CD8-positive, alpha-beta memory T cell (primary cell): ENCODE measurements at regions not wholly inside any gene's neighbourhood (a gene's known extent, or its start where the extent isn't known, plus 50 kb on each side); places are given as distances from the start of the nearest gene placed in this dataset.

Experiments used
- CTCF ChIA-PET: fragments of 350-600 bp; sonication (Branson Sonifier 250); formaldehyde crosslinking; loops from one replicate; lab custom pipeline; 2021; ENCODE audit warnings: antibody characterized with exemption; lab: Charles Lee
- POLR2A ChIA-PET: fragments of 350-600 bp; sonication (Branson Sonifier 250); formaldehyde crosslinking; loops from one replicate; lab custom pipeline; 2021; ENCODE audit warnings: antibody characterized with exemption; lab: Charles Lee
- DNase-seq, 5 donors: peaks; one replicate each; pipeline versions ENCODE4 v3.0.0 to v3.0.0-alpha.2; 2020 to 2022; ENCODE audit warnings: mixed read lengths in 1 of 5
- H3K27ac ChIP-seq: one replicate; pipeline ENCODE4 v1.7.0; 2013; ENCODE audit warnings: low read depth, mild to moderate bottlenecking, low read length, moderate library complexity
- H3K27me3 ChIP-seq: 2 replicates; pipeline ENCODE4 v1.7.0; 2013; ENCODE audit warnings: low read length, mild to moderate bottlenecking; ENCODE audit not compliant: insufficient read depth, poor library complexity, severe bottlenecking
- H3K36me3 ChIP-seq: 2 replicates; pipeline ENCODE4 v1.7.0; 2013; ENCODE audit warnings: mild to moderate bottlenecking, low read length, moderate library complexity; ENCODE audit not compliant: insufficient read depth
- H3K4me1 ChIP-seq: 2 replicates; pipeline ENCODE4 v1.7.0; 2013; ENCODE audit warnings: mild to moderate bottlenecking, low read length, moderate library complexity; ENCODE audit not compliant: insufficient read depth
- H3K4me3 ChIP-seq: 2 replicates; pipeline ENCODE4 v1.7.0; 2013; ENCODE audit warnings: mild to moderate bottlenecking, low read length
- H3K9me3 ChIP-seq: 2 replicates; pipeline ENCODE4 v1.7.0; 2013; ENCODE audit warnings: mild to moderate bottlenecking, low read length
- H3K27ac Mint-ChIP-seq, 8 donors: one replicate each; pipeline ENCODE4 v1.8.0; 2020 to 2021; ENCODE audit warnings: mixed read lengths in 8 of 8, mild to moderate bottlenecking in 6 of 8, inconsistent platforms in 3 of 8, moderate library complexity in 3 of 8
- H3K27me3 Mint-ChIP-seq, 2 donors: one replicate each; pipeline ENCODE4 v1.8.0; 2020 to 2021; ENCODE audit warnings: mixed read lengths in 2 of 2, mild to moderate bottlenecking in 1 of 2, moderate library complexity in 1 of 2
- H3K36me3 Mint-ChIP-seq, 3 donors: one replicate each; pipeline ENCODE4 v1.8.0; 2020 to 2021; ENCODE audit warnings: mixed read lengths in 3 of 3, inconsistent platforms in 1 of 3, mild to moderate bottlenecking in 1 of 3
- H3K4me1 Mint-ChIP-seq, 3 donors: one replicate each; pipeline ENCODE4 v1.8.0; 2020 to 2021; ENCODE audit warnings: mixed read lengths in 3 of 3, inconsistent platforms in 1 of 3, mild to moderate bottlenecking in 1 of 3
- H3K4me3 Mint-ChIP-seq, 7 donors: one replicate each; pipeline ENCODE4 v1.8.0; 2020 to 2021; ENCODE audit warnings: mixed read lengths in 7 of 7, mild to moderate bottlenecking in 6 of 7, moderate library complexity in 4 of 7, inconsistent platforms in 2 of 7
- H3K9me3 Mint-ChIP-seq, 5 donors: one replicate each; pipeline ENCODE4 v1.8.0; 2020 to 2022; ENCODE audit warnings: mixed read lengths in 5 of 5, mild to moderate bottlenecking in 3 of 5, moderate library complexity in 2 of 5, inconsistent platforms in 1 of 5

DNA sequence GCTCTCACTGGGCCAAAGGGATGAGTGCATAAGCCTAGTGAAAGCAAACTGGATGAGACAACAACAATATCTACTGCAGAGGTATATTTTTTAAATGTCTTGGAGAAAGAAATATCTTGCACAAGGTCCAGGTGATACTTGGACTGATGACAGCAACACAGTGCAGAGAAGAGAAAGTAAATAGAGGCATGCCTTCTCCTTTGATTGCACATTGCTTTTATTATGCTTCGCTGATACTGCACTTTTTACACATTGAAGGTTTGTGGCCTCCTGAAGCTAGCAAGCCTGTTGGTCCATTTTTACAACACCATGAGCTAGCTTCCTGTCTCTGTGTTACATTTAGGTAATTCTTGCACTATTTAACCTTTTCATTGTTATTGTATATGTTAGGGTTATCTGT lies 189.0 kb upstream of the NDST3 start:
- no peak for DNase-seq
- Mint-ChIP-seq H3K27me3 (peaks cover 0 to 2% of the 10 kb centered on the region in 2 donors), H3K9me3 (peaks cover 0 to 10% (median 5%) of the 10 kb centered on the region in 5 donors), H3K36me3 (no peaks in the 10 kb centered on the region), H3K4me3 (no peak overlapping the region), H3K27ac (no peak overlapping the region), H3K4me1 (no peaks in the 10 kb centered on the region)
- Histone ChIP-seq H3K27ac (no peak overlapping the region), H3K9me3 (no peaks in the 10 kb centered on the region), H3K4me3 (no peak overlapping the region), H3K4me1 (no peaks in the 10 kb centered on the region), H3K36me3 (no peaks in the 10 kb centered on the region), H3K27me3 (no peaks in the 10 kb centered on the region)
- POLR2A ChIA-PET, result no interaction called here
- CTCF ChIA-PET, result no interaction called here

DNA sequence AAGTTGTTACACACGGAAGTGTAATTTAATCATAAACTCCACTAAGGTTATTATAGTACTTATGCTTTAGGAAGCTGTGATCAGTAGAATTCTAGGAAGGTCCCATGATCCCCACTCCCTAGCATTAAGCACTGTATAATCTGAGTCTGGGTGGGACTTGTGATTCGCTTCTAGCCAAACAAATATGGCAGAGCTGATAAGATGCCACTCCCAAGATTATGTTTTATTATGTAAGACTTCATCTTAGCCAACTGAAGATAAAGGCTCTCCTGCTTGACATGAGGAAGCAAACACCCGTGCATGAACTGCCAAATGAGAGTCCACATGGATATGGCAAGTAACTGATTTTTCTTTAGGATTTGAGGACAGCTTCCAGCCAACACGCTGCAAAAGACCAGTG lies 186.4 kb upstream of the NDST3 start:
- ChIA-PET CTCF (no interaction called here), POLR2A (no interaction called here)
- Mint-ChIP-seq H3K27ac (no peak overlapping the region), H3K4me1 (no peaks in the 10 kb centered on the region), H3K4me3 (no peak overlapping the region), H3K9me3 (peaks cover 0 to 10% (median 6%) of the 10 kb centered on the region in 5 donors), H3K27me3 (no peaks in the 10 kb centered on the region), H3K36me3 (no peaks in the 10 kb centered on the region)
- no peak overlapping the region for H3K27ac ChIP-seq
- H3K27me3 ChIP-seq, result no peaks in the 10 kb centered on the region
- no peaks in the 10 kb centered on the region for H3K9me3 ChIP-seq
- H3K36me3 ChIP-seq, result no peaks in the 10 kb centered on the region
- no peak for DNase-seq
- H3K4me1 ChIP-seq, result no peaks in the 10 kb centered on the region
- H3K4me3 ChIP-seq, result no peak overlapping the region

DNA sequence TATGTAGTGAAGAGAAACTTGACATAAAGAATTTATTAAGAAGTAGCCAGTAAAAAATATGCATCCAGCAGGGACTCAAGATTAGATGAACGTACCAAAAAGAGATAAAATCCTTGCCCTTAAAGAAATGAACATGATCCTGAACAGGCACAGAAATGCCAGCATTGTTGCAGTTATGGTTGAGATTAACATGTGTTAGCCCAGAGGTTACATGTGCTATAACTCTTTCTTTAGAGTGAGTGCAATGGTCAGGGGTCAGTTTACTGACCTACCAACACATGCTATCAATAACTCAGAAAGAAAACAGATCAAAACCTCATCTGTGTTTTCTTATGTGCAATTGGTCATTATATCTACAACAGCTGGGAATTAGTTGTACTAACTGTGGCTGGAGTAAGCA lies 166.1 kb upstream of the NDST3 start:
- H3K36me3 ChIP-seq, result no peaks in the 10 kb centered on the region
- DNase-seq, result no peak
- Mint-ChIP-seq H3K9me3 (peaks cover 0 to 4% (median 2%) of the 10 kb centered on the region in 5 donors), H3K27ac (no peak overlapping the region), H3K36me3 (no peaks in the 10 kb centered on the region), H3K4me3 (no peak overlapping the region), H3K27me3 (peaks cover 0 to 2% of the 10 kb centered on the region in 2 donors), H3K4me1 (no peaks in the 10 kb centered on the region)
- ChIA-PET POLR2A (no interaction called here), CTCF (no interaction called here)
- H3K4me1 ChIP-seq, result no peaks in the 10 kb centered on the region
- H3K27me3 ChIP-seq, result no peaks in the 10 kb centered on the region
- H3K27ac ChIP-seq, result no peak overlapping the region
- H3K4me3 ChIP-seq, result no peak overlapping the region
- no peaks in the 10 kb centered on the region for H3K9me3 ChIP-seq

DNA sequence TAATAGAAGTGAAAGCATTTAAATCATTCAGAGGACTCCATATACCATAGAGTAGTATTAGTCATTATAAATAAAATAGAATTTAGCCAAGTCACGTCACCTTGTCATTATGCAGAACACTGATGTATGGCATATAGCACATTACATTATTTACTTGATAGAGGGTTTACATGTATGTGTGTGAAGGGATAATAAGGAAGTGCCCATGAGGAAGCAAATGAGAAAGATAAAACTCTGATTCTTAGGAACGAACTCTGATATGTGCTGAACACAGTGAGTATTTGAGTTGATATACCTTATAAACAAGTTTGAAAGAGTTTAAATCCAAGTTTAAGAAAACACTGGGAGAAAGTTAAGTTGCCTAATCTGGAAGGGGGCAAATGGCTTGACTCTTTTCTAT lies 160.5 kb upstream of the NDST3 start:
- Histone ChIP-seq H3K36me3 (no peaks in the 10 kb centered on the region), H3K27me3 (no peaks in the 10 kb centered on the region), H3K4me3 (no peak overlapping the region), H3K4me1 (no peaks in the 10 kb centered on the region), H3K27ac (no peak overlapping the region), H3K9me3 (no peaks in the 10 kb centered on the region)
- H3K4me3 Mint-ChIP-seq, result no peak overlapping the region
- H3K9me3 Mint-ChIP-seq, result peaks cover 0 to 7% (median 0%) of the 10 kb centered on the region in 5 donors
- POLR2A ChIA-PET, result no interaction called here
- H3K27me3 Mint-ChIP-seq, result peaks cover 0 to 2% of the 10 kb centered on the region in 2 donors
- CTCF ChIA-PET, result no interaction called here
- no peaks in the 10 kb centered on the region for H3K4me1 Mint-ChIP-seq
- H3K36me3 Mint-ChIP-seq, result no peaks in the 10 kb centered on the region
- no peak for DNase-seq
- no peak overlapping the region for H3K27ac Mint-ChIP-seq

DNA sequence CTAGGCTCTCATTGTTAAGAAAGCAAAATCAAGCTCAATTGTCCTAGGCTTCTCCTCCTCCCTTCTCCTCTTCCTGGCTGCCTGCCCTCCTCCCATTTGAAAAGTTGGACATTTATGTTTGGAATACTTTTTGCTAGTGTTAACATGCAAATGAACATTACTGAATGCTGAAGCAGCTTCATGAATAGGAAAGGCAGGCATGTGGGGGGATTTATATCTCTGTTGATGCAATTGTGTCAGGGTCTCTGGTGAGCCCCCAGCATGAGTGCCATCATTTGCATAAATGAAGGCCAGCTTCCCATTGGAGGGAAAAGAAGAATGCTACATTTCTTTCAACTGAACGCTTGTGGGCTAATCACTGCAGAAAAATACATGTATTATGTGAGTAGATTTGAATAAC lies 160.1 kb upstream of the NDST3 start:
- H3K27me3 Mint-ChIP-seq, result peaks cover 0 to 2% of the 10 kb centered on the region in 2 donors
- ChIA-PET POLR2A (no interaction called here), CTCF (no interaction called here)
- H3K4me3 ChIP-seq, result no peak overlapping the region
- H3K9me3 ChIP-seq, result no peaks in the 10 kb centered on the region
- H3K36me3 ChIP-seq, result no peaks in the 10 kb centered on the region
- no peak overlapping the region for H3K4me3 Mint-ChIP-seq
- no peaks in the 10 kb centered on the region for H3K4me1 ChIP-seq
- H3K9me3 Mint-ChIP-seq, result peaks cover 0 to 7% (median 0%) of the 10 kb centered on the region in 5 donors
- DNase-seq, result no peak
- no peaks in the 10 kb centered on the region for H3K27me3 ChIP-seq
- no peak overlapping the region for H3K27ac Mint-ChIP-seq
- no peaks in the 10 kb centered on the region for H3K4me1 Mint-ChIP-seq
- no peak overlapping the region for H3K27ac ChIP-seq
- no peaks in the 10 kb centered on the region for H3K36me3 Mint-ChIP-seq

DNA sequence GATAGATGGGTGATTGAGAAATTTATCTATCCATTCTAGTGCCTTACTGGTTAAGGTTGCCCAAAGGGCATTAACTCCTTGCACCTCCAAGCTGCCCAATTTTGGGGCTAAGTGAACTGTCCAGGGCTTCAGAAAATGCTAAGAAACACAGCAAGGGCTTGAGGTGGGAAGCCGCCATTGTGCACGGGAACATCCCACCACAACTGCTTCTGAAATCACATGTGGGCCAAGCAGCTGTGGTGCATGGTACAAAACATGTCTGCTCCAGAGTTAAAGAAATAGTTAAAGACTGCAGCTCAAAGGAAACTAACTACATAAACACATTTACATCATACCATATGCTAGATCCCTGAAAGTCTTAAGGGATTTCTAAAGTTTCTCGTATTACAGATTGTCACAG lies 144.3 kb upstream of the NDST3 start:
- Mint-ChIP-seq H3K27ac (no peak overlapping the region), H3K4me1 (no peaks in the 10 kb centered on the region), H3K9me3 (peaks cover 0 to 5% (median 2%) of the 10 kb centered on the region in 5 donors), H3K36me3 (no peaks in the 10 kb centered on the region), H3K27me3 (no peaks in the 10 kb centered on the region), H3K4me3 (no peak overlapping the region)
- H3K4me1 ChIP-seq, result no peaks in the 10 kb centered on the region
- CTCF ChIA-PET, result no interaction called here
- H3K9me3 ChIP-seq, result no peaks in the 10 kb centered on the region
- H3K4me3 ChIP-seq, result no peak overlapping the region
- H3K36me3 ChIP-seq, result no peaks in the 10 kb centered on the region
- DNase-seq, result no peak
- H3K27ac ChIP-seq, result no peak overlapping the region
- POLR2A ChIA-PET, result no interaction called here
- no peaks in the 10 kb centered on the region for H3K27me3 ChIP-seq

DNA sequence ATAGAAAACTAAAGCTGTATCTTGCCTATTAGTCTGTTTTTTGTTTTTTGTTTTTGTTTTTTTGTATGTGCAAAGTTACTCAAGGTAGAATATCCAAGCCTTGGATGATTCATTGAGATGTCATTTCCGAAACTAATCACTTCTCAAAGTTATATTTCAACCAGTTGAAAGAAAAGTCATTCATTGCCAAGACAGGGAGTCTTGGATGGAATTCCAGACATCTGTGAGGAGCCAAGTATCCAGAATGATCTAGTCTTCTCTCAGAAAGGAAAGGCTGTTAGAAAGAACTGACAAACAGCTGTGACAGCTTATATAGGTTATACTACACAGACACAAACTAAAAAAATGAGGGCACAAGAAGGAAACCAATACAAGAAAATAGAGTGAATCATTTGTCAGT lies 141.1 kb upstream of the NDST3 start:
- Histone ChIP-seq H3K4me3 (no peak overlapping the region), H3K36me3 (no peaks in the 10 kb centered on the region), H3K27me3 (no peaks in the 10 kb centered on the region), H3K4me1 (no peaks in the 10 kb centered on the region), H3K9me3 (no peaks in the 10 kb centered on the region), H3K27ac (no peak overlapping the region)
- H3K27ac Mint-ChIP-seq, result no peak overlapping the region
- H3K4me1 Mint-ChIP-seq, result no peaks in the 10 kb centered on the region
- ChIA-PET CTCF (no interaction called here), POLR2A (no interaction called here)
- DNase-seq, result no peak
- H3K9me3 Mint-ChIP-seq, result peaks cover 0 to 15% (median 3%) of the 10 kb centered on the region in 5 donors
- H3K27me3 Mint-ChIP-seq, result no peaks in the 10 kb centered on the region
- H3K36me3 Mint-ChIP-seq, result no peaks in the 10 kb centered on the region
- H3K4me3 Mint-ChIP-seq, result no peak overlapping the region

DNA sequence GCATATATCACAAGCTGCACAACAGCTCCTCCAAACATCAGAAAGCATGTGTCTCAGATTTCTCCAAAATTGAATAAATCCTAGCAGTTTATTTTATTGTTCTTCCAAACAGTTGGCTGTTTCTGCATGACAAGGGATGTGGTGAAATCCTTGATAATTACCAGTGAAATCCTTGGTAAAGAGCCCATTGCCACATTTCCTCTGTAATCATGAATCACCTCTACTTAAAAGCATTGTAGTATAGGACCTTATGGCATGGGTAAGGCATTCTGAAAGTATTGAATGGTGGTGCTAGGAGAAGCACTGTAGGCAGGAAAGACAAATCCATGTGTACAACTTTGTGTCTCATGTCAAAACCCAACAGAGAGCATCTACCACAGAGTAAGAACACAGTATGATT lies 135.8 kb upstream of the NDST3 start:
- no peaks in the 10 kb centered on the region for H3K4me1 ChIP-seq
- POLR2A ChIA-PET, result no interaction called here
- no peaks in the 10 kb centered on the region for H3K36me3 ChIP-seq
- no peak for DNase-seq
- no peak overlapping the region for H3K4me3 ChIP-seq
- no peaks in the 10 kb centered on the region for H3K9me3 ChIP-seq
- Mint-ChIP-seq H3K27ac (no peak overlapping the region), H3K4me1 (no peaks in the 10 kb centered on the region), H3K27me3 (no peaks in the 10 kb centered on the region), H3K4me3 (no peak overlapping the region), H3K36me3 (no peaks in the 10 kb centered on the region), H3K9me3 (peaks cover 0 to 15% (median 3%) of the 10 kb centered on the region in 5 donors)
- CTCF ChIA-PET, result no interaction called here
- no peaks in the 10 kb centered on the region for H3K27me3 ChIP-seq
- no peak overlapping the region for H3K27ac ChIP-seq

DNA sequence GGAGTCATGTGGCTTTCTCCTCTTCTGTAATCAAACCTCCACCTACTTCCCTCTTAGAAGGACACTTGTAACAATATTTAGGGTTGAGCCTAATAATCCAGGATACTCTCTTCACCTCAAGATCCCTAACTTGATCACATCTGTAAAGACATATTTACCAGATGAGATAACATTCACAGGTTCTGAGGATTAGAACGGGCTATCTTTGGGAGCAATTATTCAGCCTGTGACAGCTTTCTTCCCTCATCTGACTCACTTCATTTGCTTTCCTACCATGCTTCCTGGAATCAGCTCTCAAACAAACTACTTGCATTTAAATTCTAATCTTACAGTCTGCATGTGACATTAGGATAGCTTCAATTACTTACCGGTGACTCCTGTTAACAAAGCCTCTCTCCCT lies 133.5 kb upstream of the NDST3 start:
- peaks cover 0 to 15% (median 3%) of the 10 kb centered on the region in 5 donors for H3K9me3 Mint-ChIP-seq
- H3K4me3 ChIP-seq, result no peak overlapping the region
- no peak overlapping the region for H3K27ac Mint-ChIP-seq
- ChIA-PET POLR2A (no interaction called here), CTCF (no interaction called here)
- H3K36me3 ChIP-seq, result no peaks in the 10 kb centered on the region
- no peaks in the 10 kb centered on the region for H3K4me1 Mint-ChIP-seq
- H3K36me3 Mint-ChIP-seq, result no peaks in the 10 kb centered on the region
- no peaks in the 10 kb centered on the region for H3K4me1 ChIP-seq
- no peak overlapping the region for H3K4me3 Mint-ChIP-seq
- no peak overlapping the region for H3K27ac ChIP-seq
- H3K27me3 Mint-ChIP-seq, result no peaks in the 10 kb centered on the region
- H3K27me3 ChIP-seq, result no peaks in the 10 kb centered on the region
- no peak for DNase-seq
- no peaks in the 10 kb centered on the region for H3K9me3 ChIP-seq
